OCI-LY1 (cell line): ENCODE measurements at regions not wholly inside any gene's neighbourhood (a gene's known extent, or its start where the extent isn't known, plus 50 kb on each side); places are given as distances from the start of the nearest gene placed in this dataset.
"Not testable (repeated sequence)": the region's sequence is repeated elsewhere in the genome, so short reads cannot be mapped to it uniquely, and the experiment has no call there.

ENCODE experiments used
- H2AFZ ChIP-seq: fragments of 200-600 bp; sonication (generic), shearing (Covaris generic); 2 replicates; pipeline ENCODE4 v1.6.0; 2014; ENCODE audit warnings: antibody characterized with exemption, mild to moderate bottlenecking, low read length
- H3F3A ChIP-seq: fragments of 200-600 bp; sonication (generic), shearing (Covaris generic); 2 replicates; pipeline ENCODE4 v1.6.0; 2014; ENCODE audit warnings: mild to moderate bottlenecking, antibody characterized with exemption, low read length, moderate library complexity; ENCODE audit not compliant: insufficient read depth
- H3K27ac ChIP-seq: fragments of 200-600 bp; sonication (generic); 2 replicates; pipeline ENCODE4 v1.5.1; 2014; ENCODE audit warnings: low read length, mixed run types, mild to moderate bottlenecking, low read depth; ENCODE audit not compliant: poor library complexity, severe bottlenecking
- H3K27me3 ChIP-seq: fragments of 200-600 bp; sonication (generic); 2 replicates; pipeline ENCODE4 v1.6.0; 2014; ENCODE audit warnings: antibody characterized with exemption, mild to moderate bottlenecking, low read length, moderate library complexity; ENCODE audit not compliant: insufficient read depth
- H3K36me3 ChIP-seq: fragments of 200-600 bp; sonication (generic); 2 replicates; pipeline ENCODE4 v1.6.1; 2014; ENCODE audit warnings: mild to moderate bottlenecking, antibody characterized with exemption, low read length, moderate library complexity, mixed read lengths; ENCODE audit not compliant: insufficient read depth
- H3K4me1 ChIP-seq: fragments of 200-600 bp; sonication (generic); 2 replicates; pipeline ENCODE4 v1.5.1; 2014; ENCODE audit warnings: mild to moderate bottlenecking, low read length, moderate library complexity; ENCODE audit not compliant: insufficient read depth, severe bottlenecking
- H3K4me2 ChIP-seq: fragments of 200-600 bp; sonication (generic), shearing (Covaris generic); 2 replicates; pipeline ENCODE4 v1.6.1; 2014; ENCODE audit warnings: low read length
- H3K4me3 ChIP-seq: fragments of 200-600 bp; sonication (generic); 2 replicates; pipeline ENCODE4 v1.5.1; 2014; ENCODE audit warnings: low read length, low read depth, mild to moderate bottlenecking, mixed read lengths; ENCODE audit not compliant: poor library complexity, severe bottlenecking
- H3K79me2 ChIP-seq: fragments of 200-600 bp; shearing (Covaris generic); 2 replicates; pipeline ENCODE4 v1.6.1; 2016; ENCODE audit warnings: mixed run types, low read length, mixed read lengths; ENCODE audit not compliant: insufficient read depth
- H3K9ac ChIP-seq: fragments of 200-600 bp; sonication (generic), shearing (Covaris generic); 2 replicates; pipeline ENCODE4 v1.6.1; 2014; ENCODE audit warnings: mild to moderate bottlenecking, low read length, mixed read lengths
- H3K9me2 ChIP-seq: fragments of 200-600 bp; sonication (generic), shearing (Covaris generic); 2 replicates; pipeline ENCODE4 v1.6.1; 2014; ENCODE audit warnings: low read depth, mild to moderate bottlenecking, low read length, mixed read lengths
- H3K9me3 ChIP-seq: fragments of 200-600 bp; shearing (Covaris generic); 2 replicates; pipeline ENCODE4 v1.6.1; 2014; ENCODE audit warnings: low read length, mixed read lengths
- H4K20me1 ChIP-seq: fragments of 200-600 bp; sonication (generic), shearing (Covaris generic); 2 replicates; pipeline ENCODE4 v1.6.0; 2016; ENCODE audit warnings: mild to moderate bottlenecking, low read length; ENCODE audit not compliant: insufficient read depth
- EZH2 ChIP-seq: fragments of 200-600 bp; sonication (generic), shearing (Covaris generic); IDR thresholded peaks from 2 replicates; pipeline ENCODE4 v1.8.0; 2017; ENCODE audit warnings: borderline replicate concordance, mixed run types, mild to moderate bottlenecking, antibody characterized with exemption, low read length, moderate library complexity, mixed read lengths
- TF ChIP-seq, protein P1 (sequence below): fragments of 200-600 bp; sonication (generic), shearing (Covaris generic); IDR thresholded peaks from 2 replicates; pipeline ENCODE4 v1.5.1; 2017; ENCODE audit warnings: mild to moderate bottlenecking, antibody characterized with exemption, low read length, moderate library complexity, mixed read lengths

DNA sequence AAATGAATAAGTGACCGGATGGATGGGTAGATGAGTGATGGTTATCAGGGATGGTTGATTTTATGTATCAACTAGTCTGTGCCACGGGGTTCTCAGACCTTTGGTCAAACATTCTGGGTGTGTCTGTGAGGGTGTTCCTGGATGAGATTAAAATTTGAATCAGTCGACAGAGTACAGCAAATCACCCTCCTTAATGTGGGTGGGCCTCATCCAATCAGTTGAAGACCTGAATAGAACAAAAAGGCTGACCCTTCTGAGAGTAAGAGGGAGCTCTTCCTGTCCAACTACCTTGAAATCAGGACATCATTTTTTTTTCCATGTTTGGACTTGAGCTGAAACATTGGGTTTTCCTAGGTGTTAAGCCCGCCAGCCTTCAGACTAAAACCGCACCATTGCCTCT is 136.4 kb upstream of the ATXN1 start:
- H3K79me2 ChIP-seq: no peaks in the 10 kb centered on the region
- H3K4me3 ChIP-seq: no peak overlapping the region
- H3K9ac ChIP-seq: no peak overlapping the region
- no peaks in the 10 kb centered on the region for H4K20me1 ChIP-seq
- no peaks in the 10 kb centered on the region for H3K27me3 ChIP-seq
- H3F3A ChIP-seq: no peaks in the 10 kb centered on the region
- H3K4me1 ChIP-seq: no peaks in the 10 kb centered on the region
- no peak for TF ChIP-seq EZH2
- TF ChIP-seq, protein P1, sequence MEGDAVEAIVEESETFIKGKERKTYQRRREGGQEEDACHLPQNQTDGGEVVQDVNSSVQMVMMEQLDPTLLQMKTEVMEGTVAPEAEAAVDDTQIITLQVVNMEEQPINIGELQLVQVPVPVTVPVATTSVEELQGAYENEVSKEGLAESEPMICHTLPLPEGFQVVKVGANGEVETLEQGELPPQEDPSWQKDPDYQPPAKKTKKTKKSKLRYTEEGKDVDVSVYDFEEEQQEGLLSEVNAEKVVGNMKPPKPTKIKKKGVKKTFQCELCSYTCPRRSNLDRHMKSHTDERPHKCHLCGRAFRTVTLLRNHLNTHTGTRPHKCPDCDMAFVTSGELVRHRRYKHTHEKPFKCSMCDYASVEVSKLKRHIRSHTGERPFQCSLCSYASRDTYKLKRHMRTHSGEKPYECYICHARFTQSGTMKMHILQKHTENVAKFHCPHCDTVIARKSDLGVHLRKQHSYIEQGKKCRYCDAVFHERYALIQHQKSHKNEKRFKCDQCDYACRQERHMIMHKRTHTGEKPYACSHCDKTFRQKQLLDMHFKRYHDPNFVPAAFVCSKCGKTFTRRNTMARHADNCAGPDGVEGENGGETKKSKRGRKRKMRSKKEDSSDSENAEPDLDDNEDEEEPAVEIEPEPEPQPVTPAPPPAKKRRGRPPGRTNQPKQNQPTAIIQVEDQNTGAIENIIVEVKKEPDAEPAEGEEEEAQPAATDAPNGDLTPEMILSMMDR: no peak
- H2AFZ ChIP-seq: no peak overlapping the region
- no peak overlapping the region for H3K27ac ChIP-seq
- no peaks in the 10 kb centered on the region for H3K9me3 ChIP-seq
- H3K9me2 ChIP-seq: no peaks in the 10 kb centered on the region
- H3K4me2 ChIP-seq: no peak overlapping the region
- H3K36me3 ChIP-seq: no peaks in the 10 kb centered on the region

DNA sequence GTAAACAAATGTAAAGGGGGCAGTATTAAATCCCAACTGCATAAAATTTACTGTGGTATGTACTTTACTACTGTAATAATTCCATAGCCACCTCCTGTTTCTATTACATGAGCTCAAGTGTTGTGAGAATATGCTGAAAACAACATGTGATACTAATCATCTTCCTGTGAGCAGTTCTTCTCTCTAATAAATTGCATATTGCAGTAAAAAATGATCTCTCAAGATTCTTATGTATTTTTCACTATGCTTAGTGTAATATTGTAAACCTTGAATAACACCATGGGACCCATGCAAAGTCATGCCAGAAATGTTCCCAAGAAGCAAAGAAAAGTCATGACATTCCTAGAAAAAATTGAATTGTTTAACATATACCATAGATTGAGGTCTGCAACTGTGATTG is 133.0 kb upstream of the ATXN1 start:
- Histone ChIP-seq H3K9me3 (no peaks in the 10 kb centered on the region), H3K4me1 (no peaks in the 10 kb centered on the region), H3F3A (no peaks in the 10 kb centered on the region), H3K36me3 (no peaks in the 10 kb centered on the region), H3K27me3 (no peaks in the 10 kb centered on the region), H3K4me3 (no peak overlapping the region), H3K4me2 (no peak overlapping the region), H4K20me1 (no peaks in the 10 kb centered on the region), H3K27ac (no peak overlapping the region), H3K9ac (no peak overlapping the region), H2AFZ (no peak overlapping the region), H3K79me2 (no peaks in the 10 kb centered on the region), H3K9me2 (no peaks in the 10 kb centered on the region)
- TF ChIP-seq EZH2: no peak
- TF ChIP-seq, protein P1: no peak

DNA sequence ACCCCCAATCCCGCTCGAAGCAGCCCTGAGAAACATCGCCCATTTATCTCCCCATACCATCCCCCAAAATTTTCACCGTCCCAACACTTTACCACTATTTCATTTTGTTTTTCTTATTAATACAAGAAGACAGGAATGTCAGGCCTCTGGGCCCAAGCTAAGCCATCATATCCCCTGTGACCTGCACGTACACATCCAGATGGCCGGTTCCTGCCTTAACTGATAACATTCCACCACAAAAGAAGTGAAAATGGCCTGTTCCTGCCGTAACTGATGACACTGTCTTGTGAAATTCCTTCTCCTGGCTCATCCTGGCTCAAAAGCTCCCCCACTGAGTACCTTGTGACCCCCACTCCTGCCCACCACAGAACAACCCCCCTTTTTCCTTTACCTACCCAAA is 129.8 kb upstream of the ATXN1 start:
- not testable (repeated sequence) for H3K4me1 ChIP-seq, H3K4me2 ChIP-seq, H4K20me1 ChIP-seq, H3K9me3 ChIP-seq, H2AFZ ChIP-seq, H3K27me3 ChIP-seq, H3K27ac ChIP-seq, H3F3A ChIP-seq, H3K9ac ChIP-seq, H3K4me3 ChIP-seq, H3K79me2 ChIP-seq, H3K36me3 ChIP-seq, H3K9me2 ChIP-seq

DNA sequence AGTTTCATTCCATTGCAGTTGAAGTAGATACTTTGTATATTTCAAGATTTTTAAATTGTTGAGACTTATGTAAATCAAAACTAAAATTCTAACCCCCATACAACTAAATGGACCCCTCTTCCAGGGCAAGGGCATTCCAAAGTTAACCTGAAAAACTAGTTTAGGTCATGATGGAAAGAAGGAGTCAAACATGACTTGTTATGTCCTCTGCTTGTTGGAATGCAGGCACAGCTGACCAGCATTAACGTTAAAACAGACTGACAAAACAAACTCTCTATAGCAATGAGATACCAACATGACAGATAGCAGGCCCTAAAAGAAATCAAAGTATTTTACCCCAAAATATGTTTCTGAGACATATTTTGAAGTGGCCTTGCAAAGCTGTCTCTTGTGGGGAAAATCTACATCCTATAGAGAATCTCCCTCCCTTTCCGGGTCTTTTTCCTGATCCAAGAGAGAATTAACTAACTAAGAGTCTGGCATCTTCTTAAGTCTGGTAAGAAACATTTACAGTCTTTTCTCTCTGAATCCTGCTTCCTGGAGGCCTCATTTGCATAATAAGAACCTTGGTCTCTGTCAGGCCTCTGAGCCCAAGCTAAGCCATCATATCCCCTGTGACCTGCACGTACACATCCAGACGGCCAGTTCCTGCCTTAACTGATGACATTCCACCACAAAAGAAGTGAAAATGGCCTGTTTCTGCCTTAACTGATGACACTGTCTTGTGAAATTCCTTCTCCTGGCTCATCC is 124.3 kb upstream of the ATXN1 start:
- Histone ChIP-seq H3K4me3 (no peak overlapping the region), H3K27me3 (no peaks in the 10 kb centered on the region), H3K36me3 (no peaks in the 10 kb centered on the region), H3K27ac (no peak overlapping the region), H4K20me1 (no peaks in the 10 kb centered on the region), H3K9me2 (no peaks in the 10 kb centered on the region), H3K79me2 (no peaks in the 10 kb centered on the region), H3F3A (no peaks in the 10 kb centered on the region), H2AFZ (no peak overlapping the region), H3K4me1 (no peaks in the 10 kb centered on the region), H3K9me3 (no peaks in the 10 kb centered on the region), H3K9ac (no peak overlapping the region), H3K4me2 (no peak overlapping the region)
- TF ChIP-seq EZH2: no peak
- TF ChIP-seq, protein P1: no peak
